MM.1S (cell line): ENCODE measurements at regions not wholly inside any gene's neighbourhood (a gene's known extent, or its start where the extent isn't known, plus 50 kb on each side); places are given as distances from the start of the nearest gene placed in this dataset.
"Not testable (repeated sequence)": the region's sequence is repeated elsewhere in the genome, so short reads cannot be mapped to it uniquely, and the experiment has no call there.

Experiments used
- DNase-seq: peaks from one replicate; pipeline ENCODE4 v3.0.0-alpha.2; 2015
- H2AFZ ChIP-seq: fragments of 300-600 bp; sonication (generic); 2 replicates; pipeline ENCODE4 v1.6.0; 2016; ENCODE audit warnings: antibody characterized with exemption, low read length
- H3F3A ChIP-seq: fragments of 300-600 bp; sonication (generic); 2 replicates; pipeline ENCODE4 v1.6.1; 2016; ENCODE audit warnings: mild to moderate bottlenecking, antibody characterized with exemption, low read length, moderate library complexity, mixed read lengths; ENCODE audit not compliant: insufficient read depth
- H3K27ac ChIP-seq: fragments of 300-600 bp; sonication (generic); 2 replicates; pipeline ENCODE4 v1.5.1; 2016; ENCODE audit warnings: mild to moderate bottlenecking, low read length
- H3K27me3 ChIP-seq: fragments of 300-600 bp; sonication (generic); replicated peaks from 2 replicates; pipeline ENCODE4 v1.6.0; 2016; ENCODE audit warnings: low read length; ENCODE audit not compliant: insufficient read depth
- H3K36me3 ChIP-seq: fragments of 300-600 bp; sonication (generic); replicated peaks from 2 replicates; pipeline ENCODE4 v1.6.1; 2016; ENCODE audit warnings: mild to moderate bottlenecking, low read length, mixed read lengths; ENCODE audit not compliant: insufficient read depth
- H3K4me1 ChIP-seq: fragments of 300-600 bp; sonication (generic); 2 replicates; pipeline ENCODE4 v1.6.1; 2016; ENCODE audit warnings: low read length, mixed read lengths
- H3K4me2 ChIP-seq: fragments of 300-600 bp; sonication (generic); 2 replicates; pipeline ENCODE4 v1.6.0; 2016; ENCODE audit warnings: low read depth, low read length
- H3K4me3 ChIP-seq: fragments of 300-600 bp; sonication (generic); 2 replicates; pipeline ENCODE4 v1.5.1; 2016; ENCODE audit warnings: low read length, mixed read lengths
- H3K79me2 ChIP-seq: fragments of 300-600 bp; sonication (generic); 2 replicates; pipeline ENCODE4 v1.6.1; 2016; ENCODE audit warnings: mixed run types, low read length, mixed read lengths
- H3K9ac ChIP-seq: fragments of 300-600 bp; sonication (generic); 2 replicates; pipeline ENCODE4 v1.6.1; 2016; ENCODE audit warnings: low read length, mixed read lengths
- H3K9me2 ChIP-seq: fragments of 300-600 bp; sonication (generic); replicated peaks from 2 replicates; pipeline ENCODE4 v1.6.1; 2016; ENCODE audit warnings: mild to moderate bottlenecking, low read length, mixed read lengths; ENCODE audit not compliant: insufficient read depth
- H3K9me3 ChIP-seq: fragments of 300-600 bp; sonication (generic); replicated peaks from 2 replicates; pipeline ENCODE4 v1.6.1; 2016; ENCODE audit warnings: mild to moderate bottlenecking, low read length, mixed read lengths; ENCODE audit not compliant: insufficient read depth
- H4K20me1 ChIP-seq: fragments of 300-600 bp; sonication (generic); 2 replicates; pipeline ENCODE4 v1.6.1; 2016; ENCODE audit warnings: mild to moderate bottlenecking, low read length, moderate library complexity, mixed read lengths; ENCODE audit not compliant: insufficient read depth
- EZH2 ChIP-seq: fragments of 300-600 bp; sonication (generic); optimal IDR thresholded peaks from 2 replicates; pipeline ENCODE3; 2017; ENCODE audit warnings: low read depth, mild to moderate bottlenecking, antibody characterized with exemption, low read length, mixed read lengths
- EZH2phosphoT487 ChIP-seq: fragments of 300-600 bp; sonication (generic); IDR thresholded peaks from 2 replicates; pipeline ENCODE4 v1.6.1; 2018; ENCODE audit warnings: antibody characterized with exemption, low read length
- TF ChIP-seq, protein P1 (sequence below): fragments of 300-600 bp; sonication (generic); IDR thresholded peaks from 2 replicates; pipeline ENCODE4 v1.5.1; 2016; ENCODE audit warnings: antibody characterized with exemption, low read length, mixed read lengths

DNA sequence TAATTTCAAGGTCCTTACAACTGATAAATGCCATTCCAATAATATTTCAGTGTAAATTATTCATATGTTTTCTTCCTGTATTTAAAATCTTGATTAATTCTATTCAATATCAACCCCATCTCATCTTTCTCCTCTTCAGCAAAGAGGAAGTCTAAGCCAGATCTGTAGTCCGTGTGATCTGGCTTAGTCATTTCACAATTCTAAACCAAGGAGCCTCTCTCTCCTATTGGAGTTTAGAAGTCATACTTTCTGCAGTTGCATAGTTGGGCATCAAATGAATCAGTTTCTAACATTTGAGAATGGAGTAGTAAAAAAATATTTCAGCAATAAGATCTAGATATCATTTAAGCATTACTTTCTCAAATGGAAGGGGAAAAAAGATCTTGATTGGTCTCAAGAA is 354.9 kb downstream of the JRKL start:
- Histone ChIP-seq H3K9me2 (no peaks in the 10 kb centered on the region), H3K79me2 (no peaks in the 10 kb centered on the region), H3K9ac (no peak overlapping the region), H3K4me3 (no peak overlapping the region), H3F3A (no peaks in the 10 kb centered on the region), H3K36me3 (no peaks in the 10 kb centered on the region), H3K9me3 (no peaks in the 10 kb centered on the region), H4K20me1 (no peaks in the 10 kb centered on the region), H3K27ac (peak overlapping the region; percentile 25; the same call in 1 of the 2 replicates), H2AFZ (no peak overlapping the region), H3K4me2 (peak overlapping the region; percentile 49; the same call in 1 of the 2 replicates), H3K4me1 (peaks cover 16% of the 10 kb centered on the region; the same call in 1 of the 2 replicates), H3K27me3 (no peaks in the 10 kb centered on the region)
- TF ChIP-seq EZH2 (no peak), EZH2phosphoT487 (no peak)
- TF ChIP-seq, protein P1, sequence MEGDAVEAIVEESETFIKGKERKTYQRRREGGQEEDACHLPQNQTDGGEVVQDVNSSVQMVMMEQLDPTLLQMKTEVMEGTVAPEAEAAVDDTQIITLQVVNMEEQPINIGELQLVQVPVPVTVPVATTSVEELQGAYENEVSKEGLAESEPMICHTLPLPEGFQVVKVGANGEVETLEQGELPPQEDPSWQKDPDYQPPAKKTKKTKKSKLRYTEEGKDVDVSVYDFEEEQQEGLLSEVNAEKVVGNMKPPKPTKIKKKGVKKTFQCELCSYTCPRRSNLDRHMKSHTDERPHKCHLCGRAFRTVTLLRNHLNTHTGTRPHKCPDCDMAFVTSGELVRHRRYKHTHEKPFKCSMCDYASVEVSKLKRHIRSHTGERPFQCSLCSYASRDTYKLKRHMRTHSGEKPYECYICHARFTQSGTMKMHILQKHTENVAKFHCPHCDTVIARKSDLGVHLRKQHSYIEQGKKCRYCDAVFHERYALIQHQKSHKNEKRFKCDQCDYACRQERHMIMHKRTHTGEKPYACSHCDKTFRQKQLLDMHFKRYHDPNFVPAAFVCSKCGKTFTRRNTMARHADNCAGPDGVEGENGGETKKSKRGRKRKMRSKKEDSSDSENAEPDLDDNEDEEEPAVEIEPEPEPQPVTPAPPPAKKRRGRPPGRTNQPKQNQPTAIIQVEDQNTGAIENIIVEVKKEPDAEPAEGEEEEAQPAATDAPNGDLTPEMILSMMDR: no peak
- DNase-seq: no peak

DNA sequence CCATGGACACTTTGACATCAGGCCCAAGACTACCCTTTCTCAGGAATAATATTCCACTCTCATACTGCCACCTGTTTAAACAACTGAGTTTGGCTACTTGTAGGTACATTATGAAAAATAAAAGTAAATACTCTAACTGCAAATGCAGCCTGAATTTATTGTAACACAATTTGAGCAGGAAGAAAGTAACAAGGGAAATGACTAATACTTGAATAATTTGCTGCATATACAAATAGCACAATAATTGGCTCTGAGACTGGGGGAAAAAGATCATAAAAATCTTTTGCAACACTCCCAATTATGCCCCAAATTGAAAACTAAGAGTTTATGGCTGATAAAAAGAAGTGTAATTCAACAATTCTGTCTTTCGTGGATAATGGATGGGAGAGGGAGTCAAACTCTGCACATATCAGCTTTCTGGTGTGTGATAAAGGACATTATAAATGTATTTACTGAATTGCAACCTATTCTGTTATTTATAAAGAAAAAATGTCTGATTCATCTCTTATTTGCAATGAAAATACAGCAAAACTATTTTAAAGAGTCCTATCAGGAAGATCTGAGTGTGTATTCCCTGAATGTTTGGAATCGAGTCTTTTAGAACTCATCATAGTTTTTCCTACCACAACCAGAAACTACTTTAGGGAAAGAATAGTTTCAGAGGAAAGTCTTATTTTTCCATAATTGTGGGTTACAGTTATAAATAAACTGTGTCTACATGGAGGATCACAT is 359.0 kb downstream of the JRKL start:
- no peaks in the 10 kb centered on the region for H3K9me3 ChIP-seq
- no peak for TF ChIP-seq EZH2phosphoT487
- TF ChIP-seq EZH2: no peak
- TF ChIP-seq, protein P1: no peak
- DNase-seq: no peak
- H4K20me1 ChIP-seq: no peaks in the 10 kb centered on the region
- no peaks in the 10 kb centered on the region for H3F3A ChIP-seq
- no peaks in the 10 kb centered on the region for H3K27me3 ChIP-seq
- H2AFZ ChIP-seq: no peak overlapping the region
- H3K36me3 ChIP-seq: no peaks in the 10 kb centered on the region
- H3K4me3 ChIP-seq: no peak overlapping the region
- H3K9me2 ChIP-seq: no peaks in the 10 kb centered on the region
- H3K27ac ChIP-seq: no peak overlapping the region
- no peaks in the 10 kb centered on the region for H3K79me2 ChIP-seq
- H3K4me2 ChIP-seq: no peak overlapping the region
- no peak overlapping the region for H3K9ac ChIP-seq
- peaks cover 16% of the 10 kb centered on the region; the same call in 1 of the 2 replicates for H3K4me1 ChIP-seq

DNA sequence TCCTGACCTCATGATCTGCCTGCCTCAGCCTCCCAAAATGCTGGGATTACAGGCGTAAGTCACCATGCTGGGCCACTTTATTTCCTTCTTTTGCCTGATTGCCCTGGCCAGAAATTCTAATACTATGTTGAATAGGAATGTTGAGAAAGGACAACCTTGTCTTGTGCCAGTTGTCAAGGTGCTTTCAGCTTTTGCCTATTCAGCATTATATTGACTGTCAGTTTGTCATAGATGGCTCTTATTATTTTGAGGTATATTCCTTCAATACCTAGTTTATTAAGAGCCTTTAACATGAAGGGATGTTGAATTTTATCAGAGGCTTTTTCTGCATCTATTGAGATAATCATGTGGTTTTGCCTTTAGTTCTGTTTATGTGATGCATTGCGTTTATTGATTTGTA is 362.0 kb downstream of the JRKL start:
- H3K9ac ChIP-seq, H3K4me2 ChIP-seq, H3K9me3 ChIP-seq, H3K4me3 ChIP-seq, DNase-seq, H3K79me2 ChIP-seq, H3K27me3 ChIP-seq, H3F3A ChIP-seq, H3K4me1 ChIP-seq, H3K36me3 ChIP-seq, H3K9me2 ChIP-seq, H3K27ac ChIP-seq, H4K20me1 ChIP-seq, H2AFZ ChIP-seq: not testable (repeated sequence)

DNA sequence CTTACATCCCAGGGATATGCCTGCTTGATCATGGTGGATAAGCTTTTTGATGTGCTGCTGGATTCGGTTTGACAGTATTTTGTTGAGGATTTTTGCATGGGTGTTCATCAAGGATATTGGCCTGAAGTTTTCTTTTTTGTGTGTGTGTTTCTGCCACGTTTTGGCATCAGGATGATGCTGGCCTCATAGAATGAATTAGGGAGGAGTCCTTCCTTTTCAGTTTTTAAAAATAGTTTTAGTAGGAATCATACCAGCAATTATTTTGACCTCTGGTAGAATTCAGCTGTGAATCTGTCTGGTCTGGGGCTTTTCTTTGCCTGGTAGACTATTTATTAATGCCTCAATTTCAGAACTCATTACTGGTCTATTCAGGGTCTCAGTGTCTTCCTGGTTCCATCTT is 362.4 kb downstream of the JRKL start:
- Histone ChIP-seq H3K4me2 (no peak overlapping the region), H3K27ac (no peak overlapping the region), H3K9me3 (no peaks in the 10 kb centered on the region), H4K20me1 (no peaks in the 10 kb centered on the region), H3F3A (no peaks in the 10 kb centered on the region), H2AFZ (no peak overlapping the region), H3K4me1 (no peaks in the 10 kb centered on the region), H3K36me3 (no peaks in the 10 kb centered on the region), H3K4me3 (no peak overlapping the region), H3K9ac (no peak overlapping the region), H3K9me2 (no peaks in the 10 kb centered on the region), H3K27me3 (no peaks in the 10 kb centered on the region), H3K79me2 (no peaks in the 10 kb centered on the region)
- DNase-seq: no peak
- TF ChIP-seq, protein P1: no peak
- TF ChIP-seq EZH2 (no peak), EZH2phosphoT487 (no peak)
